Naive thymus-derived CD4-positive, alpha-beta T cell (primary cell): ENCODE measurements at regions not wholly inside any gene's neighbourhood (a gene's known extent, or its start where the extent isn't known, plus 50 kb on each side); places are given as distances from the start of the nearest gene placed in this dataset.

Experiments
- ATAC-seq: fragments of 150-1000 bp; cut with Tn5 transposase; 2 replicates; pipeline ENCODE4 v1.10.0; 2021; ENCODE audit warnings: mild to moderate bottlenecking, moderate library complexity
- CTCF ChIA-PET: fragments of 350-600 bp; sonication (Branson Sonifier 250); formaldehyde crosslinking; loops from one replicate; lab custom pipeline; 2021; ENCODE audit warnings: antibody characterized with exemption; lab: Charles Lee
- POLR2A ChIA-PET: fragments of 350-600 bp; sonication (Branson Sonifier 250); formaldehyde crosslinking; loops from one replicate; lab custom pipeline; 2021; ENCODE audit warnings: antibody characterized with exemption, inconsistent platforms; lab: Charles Lee
- DNase-seq, 9 donors: peaks; one replicate each; pipeline versions ENCODE4 v3.0.0 to v3.0.0-alpha.2; 2020 to 2022; ENCODE audit warnings: mixed read lengths in 1 of 9
- H3K27ac ChIP-seq: one replicate; pipeline ENCODE4 v1.7.0; 2013; ENCODE audit warnings: mild to moderate bottlenecking, low read depth, low read length, moderate library complexity
- H3K27me3 ChIP-seq, 2 donors: one replicate each; pipeline ENCODE4 v1.7.0; 2013; ENCODE audit warnings: low read length in 2 of 2, mild to moderate bottlenecking in 2 of 2, moderate library complexity in 2 of 2; ENCODE audit not compliant: control insufficient read depth in 2 of 2, insufficient read depth in 2 of 2
- H3K36me3 ChIP-seq, 3 experiments: 1 replicate in 2 of 3; 2 replicates in 1 of 3; pipeline ENCODE4 v1.7.0; 2013; ENCODE audit warnings: low read length in 3 of 3, mild to moderate bottlenecking in 3 of 3, moderate library complexity in 1 of 3; ENCODE audit not compliant: insufficient read depth in 3 of 3, control insufficient read depth in 2 of 3
- H3K4me1 ChIP-seq, 2 donors: one replicate each; pipeline ENCODE4 v1.7.0; 2013; ENCODE audit warnings: low read length in 2 of 2, mild to moderate bottlenecking in 2 of 2, moderate library complexity in 1 of 2; ENCODE audit not compliant: control insufficient read depth in 2 of 2, insufficient read depth in 2 of 2
- H3K4me3 ChIP-seq: 2 replicates; pipeline ENCODE4 v1.7.0; 2013; ENCODE audit warnings: mild to moderate bottlenecking, low read length
- H3K9me3 ChIP-seq, 3 experiments: 1 replicate in 2 of 3; 2 replicates in 1 of 3; pipeline ENCODE4 v1.7.0; 2013; ENCODE audit warnings: low read length in 3 of 3; ENCODE audit not compliant: control insufficient read depth in 2 of 3
- H3K27ac Mint-ChIP-seq, 9 donors: one replicate each; pipeline ENCODE4 v1.8.0; 2020 to 2022; ENCODE audit warnings: mixed read lengths in 9 of 9, mild to moderate bottlenecking in 8 of 9, moderate library complexity in 5 of 9, inconsistent platforms in 2 of 9
- H3K27me3 Mint-ChIP-seq, 5 donors: one replicate each; pipeline ENCODE4 v1.8.0; 2021 to 2022; ENCODE audit warnings: mixed read lengths in 5 of 5, mild to moderate bottlenecking in 1 of 5
- H3K36me3 Mint-ChIP-seq, 5 donors: one replicate each; pipeline ENCODE4 v1.8.0; 2020 to 2022; ENCODE audit warnings: mixed read lengths in 5 of 5, mild to moderate bottlenecking in 3 of 5, inconsistent platforms in 1 of 5
- H3K4me1 Mint-ChIP-seq, 7 donors: one replicate each; pipeline ENCODE4 v1.8.0; 2020 to 2022; ENCODE audit warnings: mixed read lengths in 7 of 7, mild to moderate bottlenecking in 3 of 7, inconsistent platforms in 1 of 7
- H3K4me3 Mint-ChIP-seq, 10 donors: one replicate each; pipeline ENCODE4 v1.8.0; 2020 to 2022; ENCODE audit warnings: mild to moderate bottlenecking in 10 of 10, mixed read lengths in 10 of 10, moderate library complexity in 6 of 10, inconsistent platforms in 2 of 10
- H3K9me3 Mint-ChIP-seq, 11 donors: one replicate each; pipeline ENCODE4 v1.8.0; 2020 to 2022; ENCODE audit warnings: mixed read lengths in 11 of 11, mild to moderate bottlenecking in 4 of 11, inconsistent platforms in 1 of 11, moderate library complexity in 1 of 11
- intact Hi-C, 2 donors: fragments of 100-400 bp; cut with micrococcal nuclease; formaldehyde crosslinking; loops; one replicate each; pipeline ENCODE4 v1.15.1; 2023

- Histone ChIP-seq H3K4me3 (no peak overlapping the region), H3K27ac (no peak overlapping the region), H3K27me3 (peaks cover 3 to 4% of the 10 kb centered on the region in 2 donors), H3K36me3 (no peaks in the 10 kb centered on the region), H3K4me1 (no peaks in the 10 kb centered on the region), H3K9me3 (no peaks in the 10 kb centered on the region)
- Mint-ChIP-seq H3K36me3 (no peaks in the 10 kb centered on the region), H3K4me3 (peak overlapping the region in 3 of 10 donors; percentile 2 to 39 (median 4)), H3K9me3 (peaks cover 0 to 1% (median 0%) of the 10 kb centered on the region in 11 donors), H3K27me3 (peaks cover 61 to 77% (median 68%) of the 10 kb centered on the region in 5 donors), H3K27ac (peak overlapping the region in 1 of 9 donors; percentile 36), H3K4me1 (peaks cover 2 to 24% (median 8%) of the 10 kb centered on the region in 7 donors)
- ChIA-PET CTCF (interaction anchor here (0.8 kb wide), 1 partner anchor 114 kb away, joined by 3 read pairs; no protein-coding TSS in a partner anchor), POLR2A (no interaction called here)
- ATAC-seq = no peak
- intact Hi-C loops = no loop called here
- no peak for DNase-seq
These were observed 57.8 kb upstream of the VRK1 start for GRCh38 chr14:96739200-96739910.

GRCh38 chr14:96741151-96741977 lies 55.8 kb upstream of the VRK1 start:
- H3K9me3 Mint-ChIP-seq = peaks cover 0 to 1% (median 0%) of the 10 kb centered on the region in 11 donors
- Histone ChIP-seq H3K27ac (no peak overlapping the region), H3K9me3 (no peaks in the 10 kb centered on the region), H3K4me3 (peak overlapping the region; percentile 56), H3K36me3 (no peaks in the 10 kb centered on the region), H3K27me3 (peaks cover 3 to 4% of the 10 kb centered on the region in 2 donors), H3K4me1 (no peaks in the 10 kb centered on the region)
- ChIA-PET CTCF (interaction anchor here (0.6 to 0.9 kb wide), 5 partner anchors 9 to 181 kb away, joined by 3 to 4 read pairs (median 3); no protein-coding TSS in a partner anchor), POLR2A (no interaction called here)
- H3K4me3 Mint-ChIP-seq = peak overlapping the region; percentile 61 to 86 (median 79)
- peaks cover 2 to 24% (median 8%) of the 10 kb centered on the region in 7 donors for H3K4me1 Mint-ChIP-seq
- peak overlapping the region in 1 of 9 donors; percentile 43 for H3K27ac Mint-ChIP-seq
- intact Hi-C loops = loop anchor here (1.0 to 5.0 kb wide), 3 partner anchors 159 to 379 kb away; no protein-coding TSS in a partner anchor
- no peaks in the 10 kb centered on the region for H3K36me3 Mint-ChIP-seq
- peaks cover 54 to 72% (median 64%) of the 10 kb centered on the region in 5 donors for H3K27me3 Mint-ChIP-seq
- DNase-seq (peak; percentile 52 to 85 (median 76)), ATAC-seq (peak; percentile 95)

GRCh38 chr14:96744262-96744661 lies 52.9 kb upstream of the VRK1 start:
- Histone ChIP-seq H3K4me1 (no peaks in the 10 kb centered on the region), H3K36me3 (no peaks in the 10 kb centered on the region), H3K4me3 (no peak overlapping the region), H3K9me3 (no peaks in the 10 kb centered on the region), H3K27ac (no peak overlapping the region), H3K27me3 (peaks cover 0 to 4% of the 10 kb centered on the region in 2 donors)
- Mint-ChIP-seq H3K36me3 (no peaks in the 10 kb centered on the region), H3K27ac (no peak overlapping the region), H3K4me1 (peaks cover 2 to 19% (median 8%) of the 10 kb centered on the region in 7 donors), H3K27me3 (peaks cover 37 to 47% (median 43%) of the 10 kb centered on the region in 5 donors), H3K9me3 (peaks cover 0 to 1% (median 0%) of the 10 kb centered on the region in 11 donors), H3K4me3 (no peak overlapping the region)
- DNase-seq = no peak
- ChIA-PET CTCF (no interaction called here), POLR2A (no interaction called here)
- intact Hi-C loops = loop anchor here in 1 of 2 donors (5.0 kb wide), 1 partner anchor 162 kb away; no protein-coding TSS in a partner anchor
- ATAC-seq = no peak

GRCh38 chr14:96745500-96746051 lies 51.6 kb upstream of the VRK1 start:
- Mint-ChIP-seq H3K36me3 (no peaks in the 10 kb centered on the region), H3K27me3 (peaks cover 28 to 39% (median 33%) of the 10 kb centered on the region in 5 donors), H3K9me3 (peaks cover 0 to 1% (median 0%) of the 10 kb centered on the region in 11 donors), H3K4me1 (peaks cover 2 to 16% (median 8%) of the 10 kb centered on the region in 7 donors), H3K27ac (no peak overlapping the region), H3K4me3 (peak overlapping the region in 1 of 10 donors; percentile 23)
- H3K27ac ChIP-seq = no peak overlapping the region
- intact Hi-C loops = no loop called here
- H3K36me3 ChIP-seq = no peaks in the 10 kb centered on the region
- ChIA-PET CTCF (interaction anchor here (0.7 kb wide), 1 partner anchor 8 kb away, joined by 3 read pairs; no protein-coding TSS in a partner anchor), POLR2A (interaction anchor here (0.5 kb wide), 1 partner anchor 12 kb away, joined by 3 read pairs; no protein-coding TSS in a partner anchor)
- H3K4me3 ChIP-seq = no peak overlapping the region
- H3K27me3 ChIP-seq = peaks cover 0 to 3% of the 10 kb centered on the region in 2 donors
- H3K4me1 ChIP-seq = no peaks in the 10 kb centered on the region
- no peak for DNase-seq
- no peaks in the 10 kb centered on the region for H3K9me3 ChIP-seq
- ATAC-seq = no peak

- H3K27ac Mint-ChIP-seq = no peak overlapping the region
- peaks cover 27 to 38% (median 28%) of the 10 kb centered on the region in 5 donors for H3K27me3 Mint-ChIP-seq
- no peaks in the 10 kb centered on the region for H3K36me3 Mint-ChIP-seq
- no peaks in the 10 kb centered on the region for H3K36me3 ChIP-seq
- H3K27ac ChIP-seq = no peak overlapping the region
- peaks cover 2 to 11% (median 8%) of the 10 kb centered on the region in 7 donors for H3K4me1 Mint-ChIP-seq
- ATAC-seq (no peak), DNase-seq (no peak)
- intact Hi-C loops = no loop called here
- H3K27me3 ChIP-seq = no peaks in the 10 kb centered on the region
- H3K4me3 ChIP-seq = no peak overlapping the region
- ChIA-PET POLR2A (no interaction called here), CTCF (no interaction called here)
- H3K4me1 ChIP-seq = no peaks in the 10 kb centered on the region
- no peaks in the 10 kb centered on the region for H3K9me3 ChIP-seq
- peaks cover 0 to 1% (median 0%) of the 10 kb centered on the region in 11 donors for H3K9me3 Mint-ChIP-seq
- H3K4me3 Mint-ChIP-seq = no peak overlapping the region
These were observed 51.1 kb upstream of the VRK1 start for GRCh38 chr14:96746101-96746500.

- intact Hi-C loops = no loop called here
- peaks cover 22 to 35% (median 25%) of the 10 kb centered on the region in 5 donors for H3K27me3 Mint-ChIP-seq
These were observed 50.2 kb upstream of the VRK1 start for GRCh38 chr14:96747006-96747405.

More at GRCh38 chr14:96747006-96747405, 50.2 kb upstream of the VRK1 start:
- no peak overlapping the region for H3K27ac Mint-ChIP-seq
- ATAC-seq = no peak
- no peaks in the 10 kb centered on the region for H3K27me3 ChIP-seq
- no peaks in the 10 kb centered on the region for H3K9me3 Mint-ChIP-seq
- no peak overlapping the region for H3K4me3 Mint-ChIP-seq
- H3K4me3 ChIP-seq = no peak overlapping the region
- H3K4me1 Mint-ChIP-seq = peaks cover under 1 to 6% (median 2%) of the 10 kb centered on the region in 7 donors
- POLR2A ChIA-PET = no interaction called here
- CTCF ChIA-PET = no interaction called here
- H3K4me1 ChIP-seq = no peaks in the 10 kb centered on the region
- H3K36me3 Mint-ChIP-seq = no peaks in the 10 kb centered on the region
- H3K27ac ChIP-seq = no peak overlapping the region
- no peak for DNase-seq
- no peaks in the 10 kb centered on the region for H3K36me3 ChIP-seq
- H3K9me3 ChIP-seq = no peaks in the 10 kb centered on the region
